CD4-positive, alpha-beta T cell (primary cell): ENCODE measurements at regions not wholly inside any gene's neighbourhood (a gene's known extent, or its start where the extent isn't known, plus 50 kb on each side); places are given as distances from the start of the nearest gene placed in this dataset.

Source experiments
- ATAC-seq: fragments of 200-7000 bp; cut with Tn5 transposase; one replicate; pipeline ENCODE4 v1.10.0; 2022; ENCODE audit warnings: mild to moderate bottlenecking; ENCODE audit not compliant: poor library complexity
- CTCF ChIA-PET: fragments of 350-600 bp; sonication (Branson Sonifier 250); formaldehyde crosslinking; loops from one replicate; lab custom pipeline; 2021; ENCODE audit warnings: antibody characterized with exemption, inconsistent platforms; lab: Charles Lee
- POLR2A ChIA-PET: fragments of 350-600 bp; sonication (Branson Sonifier 250); formaldehyde crosslinking; loops from one replicate; lab custom pipeline; 2021; ENCODE audit warnings: antibody characterized with exemption, inconsistent platforms; lab: Charles Lee
- DNase-seq, 14 experiments: peaks; one replicate each; pipeline ENCODE4 v3.0.0-alpha.2; 2013 to 2020; ENCODE audit warnings: mixed read lengths in 2 of 14
- H3K27ac ChIP-seq, 2 donors: one replicate each; pipeline versions ENCODE4 v1.5.1 to v1.7.0; 2013; ENCODE audit warnings: low read length in 2 of 2, low read depth in 1 of 2, mild to moderate bottlenecking in 1 of 2
- H3K27me3 ChIP-seq, 2 experiments: 1 replicate in 1 of 2; 2 replicates in 1 of 2; pipeline versions ENCODE4 v1.6.1 to v1.7.0; 2013; ENCODE audit warnings: low read length in 2 of 2, control low read depth in 1 of 2, mild to moderate bottlenecking in 1 of 2, moderate library complexity in 1 of 2; ENCODE audit not compliant: insufficient read depth in 2 of 2, control insufficient read depth in 1 of 2
- H3K36me3 ChIP-seq: one replicate; pipeline ENCODE4 v1.6.1; 2013; ENCODE audit warnings: low read length, control low read depth; ENCODE audit not compliant: insufficient read depth
- H3K4me1 ChIP-seq: one replicate; pipeline ENCODE4 v1.6.1; 2013; ENCODE audit warnings: low read length, control low read depth; ENCODE audit not compliant: insufficient read depth
- H3K4me3 ChIP-seq: one replicate; pipeline ENCODE4 v1.5.1; 2013; ENCODE audit warnings: mild to moderate bottlenecking, low read length, moderate library complexity
- H3K9me3 ChIP-seq, 2 experiments: 1 replicate in 1 of 2; 2 replicates in 1 of 2; pipeline versions ENCODE4 v1.6.1 to v1.7.0; 2013; ENCODE audit warnings: low read length in 2 of 2, mild to moderate bottlenecking in 2 of 2, control low read depth in 1 of 2, moderate library complexity in 1 of 2; ENCODE audit not compliant: control insufficient read depth in 1 of 2, insufficient read depth in 1 of 2
- H3K27ac Mint-ChIP-seq: one replicate; pipeline ENCODE4 v1.8.0; 2020; ENCODE audit warnings: mixed read lengths
- H3K27me3 Mint-ChIP-seq: one replicate; pipeline ENCODE4 v1.8.0; 2021; ENCODE audit warnings: mixed read lengths
- H3K36me3 Mint-ChIP-seq: one replicate; pipeline ENCODE4 v1.8.0; 2021; ENCODE audit warnings: low read depth, mixed read lengths
- H3K4me1 Mint-ChIP-seq: one replicate; pipeline ENCODE4 v1.8.0; 2021; ENCODE audit warnings: low read depth, mixed read lengths
- H3K4me3 Mint-ChIP-seq: one replicate; pipeline ENCODE4 v1.8.0; 2020; ENCODE audit warnings: mild to moderate bottlenecking, mixed read lengths
- H3K9me3 Mint-ChIP-seq: one replicate; pipeline ENCODE4 v1.8.0; 2020; ENCODE audit warnings: mixed read lengths
- intact Hi-C, 2 experiments: fragments of 100-400 bp; cut with DNase I in 1 of 2; cut with micrococcal nuclease in 1 of 2; formaldehyde crosslinking; loops; one replicate each; pipeline versions ENCODE4 v1.15.1 to v1.9.0; 2023 to 2025; cut with DNase I, micrococcal nuclease
- TF ChIP-seq, protein P1 (sequence below): fragments of 200-600 bp; IDR thresholded peaks from one replicate; pipeline ENCODE4 v1.8.0; 2022; ENCODE audit warnings: antibody characterized with exemption, mild to moderate bottlenecking

- Mint-ChIP-seq H3K27me3 (peaks cover 57% of the 10 kb centered on the region), H3K27ac (no peak overlapping the region), H3K4me1 (no peaks in the 10 kb centered on the region), H3K36me3 (no peaks in the 10 kb centered on the region), H3K4me3 (no peak overlapping the region), H3K9me3 (no peaks in the 10 kb centered on the region)
- TF ChIP-seq, protein P1, sequence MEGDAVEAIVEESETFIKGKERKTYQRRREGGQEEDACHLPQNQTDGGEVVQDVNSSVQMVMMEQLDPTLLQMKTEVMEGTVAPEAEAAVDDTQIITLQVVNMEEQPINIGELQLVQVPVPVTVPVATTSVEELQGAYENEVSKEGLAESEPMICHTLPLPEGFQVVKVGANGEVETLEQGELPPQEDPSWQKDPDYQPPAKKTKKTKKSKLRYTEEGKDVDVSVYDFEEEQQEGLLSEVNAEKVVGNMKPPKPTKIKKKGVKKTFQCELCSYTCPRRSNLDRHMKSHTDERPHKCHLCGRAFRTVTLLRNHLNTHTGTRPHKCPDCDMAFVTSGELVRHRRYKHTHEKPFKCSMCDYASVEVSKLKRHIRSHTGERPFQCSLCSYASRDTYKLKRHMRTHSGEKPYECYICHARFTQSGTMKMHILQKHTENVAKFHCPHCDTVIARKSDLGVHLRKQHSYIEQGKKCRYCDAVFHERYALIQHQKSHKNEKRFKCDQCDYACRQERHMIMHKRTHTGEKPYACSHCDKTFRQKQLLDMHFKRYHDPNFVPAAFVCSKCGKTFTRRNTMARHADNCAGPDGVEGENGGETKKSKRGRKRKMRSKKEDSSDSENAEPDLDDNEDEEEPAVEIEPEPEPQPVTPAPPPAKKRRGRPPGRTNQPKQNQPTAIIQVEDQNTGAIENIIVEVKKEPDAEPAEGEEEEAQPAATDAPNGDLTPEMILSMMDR: no peak
- H3K36me3 ChIP-seq: no peaks in the 10 kb centered on the region
- CTCF ChIA-PET: no interaction called here
- H3K27ac ChIP-seq: no peak overlapping the region
- intact Hi-C loops: no loop called here
- H3K27me3 ChIP-seq: peaks cover 9 to 25% of the 10 kb centered on the region in 2 experiments
- POLR2A ChIA-PET: no interaction called here
- peaks cover 0 to 8% of the 10 kb centered on the region in 2 experiments for H3K9me3 ChIP-seq
- DNase-seq (no peak), ATAC-seq (no peak)
- H3K4me1 ChIP-seq: no peaks in the 10 kb centered on the region
- no peak overlapping the region for H3K4me3 ChIP-seq
Measured at GRCh38 chr15:29208836-29209235, 60.8 kb downstream of the NSMCE3 start.

DNA sequence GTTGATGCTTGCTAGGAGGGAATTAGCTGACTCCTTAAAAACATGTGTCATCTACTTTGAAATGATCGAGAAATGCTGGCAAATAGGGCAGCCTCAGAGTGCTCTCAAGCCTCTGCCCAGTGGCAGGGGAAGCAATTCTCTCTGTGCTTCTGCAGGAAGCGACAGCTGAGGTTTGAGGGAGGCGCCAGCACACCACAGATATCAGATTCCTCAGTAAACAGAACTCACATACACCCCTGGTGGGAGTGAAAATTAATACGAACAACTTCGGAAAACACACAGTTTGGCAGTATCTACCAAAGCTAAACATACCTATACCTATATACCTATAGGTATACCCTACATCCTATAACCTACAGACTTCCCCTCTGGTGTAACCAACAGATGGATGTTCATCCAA lies 61.3 kb downstream of the NSMCE3 start:
- TF ChIP-seq, protein P1: no peak
- Mint-ChIP-seq H3K4me1 (no peaks in the 10 kb centered on the region), H3K27ac (no peak overlapping the region), H3K4me3 (no peak overlapping the region), H3K36me3 (no peaks in the 10 kb centered on the region), H3K9me3 (no peaks in the 10 kb centered on the region), H3K27me3 (peaks cover 62% of the 10 kb centered on the region)
- intact Hi-C loops: no loop called here
- Histone ChIP-seq H3K4me3 (no peak overlapping the region), H3K36me3 (no peaks in the 10 kb centered on the region), H3K4me1 (no peaks in the 10 kb centered on the region), H3K9me3 (peaks cover 0 to 8% of the 10 kb centered on the region in 2 experiments), H3K27ac (no peak overlapping the region), H3K27me3 (peaks cover 9 to 25% of the 10 kb centered on the region in 2 experiments)
- CTCF ChIA-PET: no interaction called here
- POLR2A ChIA-PET: no interaction called here
- ATAC-seq (no peak), DNase-seq (peak in 1 of 14 experiments; percentile 16)

DNA sequence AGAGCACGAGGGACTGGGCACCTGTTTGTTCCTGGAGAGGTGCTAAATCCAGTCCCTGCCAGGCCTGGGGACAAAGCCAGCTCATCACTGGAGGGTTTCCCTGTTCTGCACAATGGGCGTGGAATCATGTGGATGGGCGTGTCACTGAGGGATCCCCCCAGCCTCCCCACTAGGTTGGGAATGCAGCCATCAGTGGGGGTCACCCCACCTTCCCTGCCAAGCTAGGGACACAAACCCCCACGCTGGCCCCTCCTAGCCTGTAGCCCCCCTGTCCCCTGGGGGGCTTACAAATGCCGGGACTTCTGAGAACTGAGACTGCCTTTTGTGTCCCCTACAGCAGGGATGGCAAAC lies 61.9 kb downstream of the NSMCE3 start:
- no peaks in the 10 kb centered on the region for H3K36me3 ChIP-seq
- Mint-ChIP-seq H3K4me3 (no peak overlapping the region), H3K36me3 (no peaks in the 10 kb centered on the region), H3K27ac (no peak overlapping the region), H3K4me1 (no peaks in the 10 kb centered on the region), H3K9me3 (no peaks in the 10 kb centered on the region), H3K27me3 (peaks cover 67% of the 10 kb centered on the region)
- no peak overlapping the region for H3K4me3 ChIP-seq
- DNase-seq (no peak), ATAC-seq (no peak)
- H3K27ac ChIP-seq: no peak overlapping the region
- H3K27me3 ChIP-seq: peaks cover 9 to 25% of the 10 kb centered on the region in 2 experiments
- TF ChIP-seq, protein P1: no peak
- intact Hi-C loops: no loop called here
- CTCF ChIA-PET: no interaction called here
- POLR2A ChIA-PET: no interaction called here
- peaks cover 0 to 8% of the 10 kb centered on the region in 2 experiments for H3K9me3 ChIP-seq
- no peaks in the 10 kb centered on the region for H3K4me1 ChIP-seq
